SIG-M5 treated with dmso at 0.1 percent for 504 hours (cell line): ENCODE measurements at regions not wholly inside any gene's neighbourhood (a gene's known extent, or its start where the extent isn't known, plus 50 kb on each side); places are given as distances from the start of the nearest gene placed in this dataset.
"Not testable (repeated sequence)": the region's sequence is repeated elsewhere in the genome, so short reads cannot be mapped to it uniquely, and the experiment has no call there.

Experiments used
- DNase-seq: peaks from one replicate; lab custom pipeline; 2025; ENCODE audit not compliant: unreplicated experiment; lab: John Stamatoyannopoulos, UW

DNA sequence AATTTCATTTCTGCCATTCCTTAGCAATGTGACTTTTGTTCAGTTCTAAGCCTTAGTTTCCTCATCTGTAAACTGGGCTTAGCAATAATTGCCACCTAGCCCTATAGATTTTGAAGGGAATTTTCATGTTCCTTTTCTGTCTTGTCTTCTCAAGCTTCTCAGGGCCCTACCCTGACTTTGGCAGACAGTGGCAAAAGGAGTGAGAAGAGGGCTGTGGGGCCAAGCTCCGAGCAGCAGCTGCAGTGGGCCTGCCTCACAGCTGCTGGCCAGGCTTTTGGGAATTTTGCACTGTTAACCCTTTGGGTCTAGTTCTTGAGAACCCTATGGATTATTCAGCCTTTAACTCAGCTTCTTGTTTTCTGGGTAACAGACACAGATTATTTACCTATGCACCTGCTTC, 67.6 kb upstream of the IGSF1 start:
- DNase-seq: no peak

DNA sequence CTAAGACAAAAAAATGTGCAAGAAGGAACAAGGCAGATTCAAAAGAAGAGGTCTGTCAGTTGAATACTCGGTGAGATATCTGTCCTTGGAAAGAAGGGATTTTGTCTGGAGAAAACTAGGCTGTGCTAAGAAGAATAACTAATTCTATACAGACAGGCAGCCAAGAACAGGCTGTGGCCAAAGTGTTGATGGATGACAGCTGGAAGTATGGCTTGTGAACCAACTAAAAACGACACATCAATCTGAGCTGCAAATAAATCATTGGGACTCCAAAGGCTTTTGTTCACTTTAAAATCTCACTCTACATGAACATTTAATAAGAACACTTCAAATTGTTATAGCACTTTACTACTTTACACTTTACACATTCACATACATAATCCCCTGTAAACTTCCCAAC, 70.5 kb upstream of the IGSF1 start:
- no peak for DNase-seq

DNA sequence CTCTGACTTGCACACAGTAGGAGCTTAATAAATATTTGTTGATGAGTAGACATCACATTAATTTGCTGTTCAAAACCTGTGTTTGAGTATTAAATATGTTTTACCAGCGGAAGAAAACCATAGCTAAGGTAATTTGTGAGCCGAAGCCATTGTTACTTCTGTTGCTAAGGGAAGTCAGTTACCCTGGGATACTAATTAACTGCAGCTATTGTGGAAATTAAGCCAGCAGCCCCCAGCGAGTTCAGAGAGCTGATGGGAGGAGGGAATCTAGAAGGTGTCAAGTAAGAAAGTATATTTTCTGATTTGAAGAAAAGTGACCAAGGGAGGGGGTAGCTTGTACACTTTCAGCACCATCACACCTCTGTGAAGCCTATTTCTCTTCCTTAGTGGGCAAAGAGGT, 76.7 kb upstream of the IGSF1 start:
- DNase-seq: no peak

DNA sequence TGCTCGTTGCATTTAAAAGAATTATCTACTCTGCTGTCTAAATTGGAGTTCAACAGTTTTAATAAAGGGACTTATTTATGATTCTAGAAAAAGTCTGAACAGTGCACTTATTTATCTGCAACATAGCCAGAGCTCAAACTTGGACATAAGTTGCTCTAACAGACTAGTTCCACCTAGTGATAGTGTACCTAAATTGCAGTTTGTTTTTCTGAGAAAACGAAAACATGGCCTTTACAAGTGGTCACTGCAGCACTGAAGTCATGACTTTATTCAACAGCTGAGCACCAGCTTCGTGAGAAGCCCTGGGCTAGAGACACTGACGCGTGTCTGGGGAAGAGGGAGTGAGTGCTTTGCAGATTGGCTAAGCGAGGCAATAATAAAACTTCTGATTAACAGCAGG, 77.3 kb upstream of the IGSF1 start:
- DNase-seq: no peak

DNA sequence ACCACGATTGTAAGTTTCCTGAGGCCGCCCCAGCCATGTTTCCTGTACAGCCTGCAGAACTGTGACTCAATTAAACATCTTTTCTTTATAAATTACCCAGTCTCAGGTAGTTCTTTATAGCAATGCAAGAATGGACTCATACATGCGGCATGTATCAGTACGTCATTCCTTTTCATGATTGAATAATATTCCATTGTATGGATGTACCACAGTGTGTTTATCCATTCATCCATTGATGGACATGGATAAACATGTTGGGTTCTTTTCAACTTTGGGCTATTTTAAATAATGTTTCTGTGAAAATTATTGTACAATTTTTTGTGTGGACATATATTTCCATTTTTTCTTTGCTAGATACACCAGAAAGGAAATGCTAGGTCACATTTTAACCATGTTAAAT, 99.2 kb upstream of the IGSF1 start:
- DNase-seq: no peak

DNA sequence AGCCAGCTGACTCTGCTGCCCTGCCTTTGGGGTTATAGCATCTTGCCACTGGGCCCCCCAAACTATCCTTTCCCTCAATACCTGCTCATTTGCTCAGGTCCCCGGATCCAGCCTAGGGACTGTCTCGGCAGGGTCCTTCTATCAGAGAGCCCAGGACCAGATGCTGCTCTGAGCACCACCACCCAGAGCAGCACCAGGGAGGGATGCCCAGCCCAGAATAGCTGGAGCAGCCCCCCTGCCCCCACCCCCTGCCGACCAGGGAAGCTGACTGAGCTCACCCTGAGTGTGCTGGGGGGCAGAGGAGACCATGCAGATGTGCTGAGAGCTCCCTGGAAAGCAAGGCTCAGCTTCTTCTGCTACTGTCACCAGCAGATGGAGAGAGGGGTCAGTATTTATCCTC, 103.6 kb upstream of the IGSF1 start:
- DNase-seq: no peak

DNA sequence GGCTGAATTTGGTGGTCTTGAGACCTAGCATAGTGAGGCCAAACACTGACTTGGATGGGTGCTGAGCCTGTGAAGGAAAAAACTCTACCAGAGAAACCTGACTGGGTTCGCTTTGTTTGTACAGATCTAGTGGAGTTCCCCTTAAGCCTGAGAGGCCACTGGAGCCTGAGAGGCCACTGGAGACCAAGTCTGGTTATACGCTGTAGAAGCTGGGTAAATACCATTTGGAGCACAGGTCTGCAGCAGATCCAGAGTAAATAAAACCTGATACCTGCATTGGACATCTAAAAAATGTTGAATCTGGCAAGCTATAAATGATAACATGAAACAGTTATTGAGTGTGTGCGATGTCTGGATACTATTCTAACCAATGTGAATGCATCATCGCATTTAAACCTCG, 104.3 kb upstream of the IGSF1 start:
- no peak for DNase-seq

DNA sequence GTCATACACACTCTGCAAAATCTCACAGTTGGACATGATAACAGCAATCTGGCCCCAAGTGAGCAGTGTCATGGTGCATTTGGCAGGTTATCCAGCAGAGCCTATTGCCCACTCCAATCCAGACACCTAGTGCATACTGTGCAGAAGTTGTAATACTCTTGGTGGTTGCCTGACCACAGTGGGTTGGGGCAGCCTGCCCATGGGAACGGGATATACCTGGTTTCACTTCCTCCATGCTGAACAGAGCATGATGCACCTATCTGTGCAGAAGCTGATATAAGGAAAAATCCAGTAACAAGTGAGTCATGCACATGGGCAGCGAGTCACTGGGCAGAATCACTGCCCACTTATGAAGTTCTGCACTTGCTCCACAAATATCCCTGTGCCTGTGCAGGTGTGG, 105.3 kb upstream of the IGSF1 start:
- DNase-seq: no peak

DNA sequence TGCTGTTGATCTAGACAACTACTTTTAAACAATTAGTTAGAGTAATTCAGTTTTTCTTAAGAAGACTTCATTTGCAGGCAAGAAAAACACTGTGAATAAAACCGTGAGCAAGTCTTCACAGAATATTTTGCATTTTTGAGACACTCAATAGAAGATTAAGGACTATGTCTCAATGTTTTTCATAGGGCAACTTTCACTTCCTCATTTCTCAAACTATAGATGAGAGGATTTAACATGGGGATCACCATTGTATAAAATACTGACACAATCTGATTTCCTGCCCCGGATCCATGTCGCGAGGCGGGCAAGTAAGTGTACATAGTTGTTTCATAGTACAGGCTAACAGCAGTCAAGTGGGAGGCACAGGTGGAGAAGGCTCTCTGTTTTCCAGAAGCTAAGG, 108.8 kb upstream of the IGSF1 start:
- peak; percentile 8 for DNase-seq

DNA sequence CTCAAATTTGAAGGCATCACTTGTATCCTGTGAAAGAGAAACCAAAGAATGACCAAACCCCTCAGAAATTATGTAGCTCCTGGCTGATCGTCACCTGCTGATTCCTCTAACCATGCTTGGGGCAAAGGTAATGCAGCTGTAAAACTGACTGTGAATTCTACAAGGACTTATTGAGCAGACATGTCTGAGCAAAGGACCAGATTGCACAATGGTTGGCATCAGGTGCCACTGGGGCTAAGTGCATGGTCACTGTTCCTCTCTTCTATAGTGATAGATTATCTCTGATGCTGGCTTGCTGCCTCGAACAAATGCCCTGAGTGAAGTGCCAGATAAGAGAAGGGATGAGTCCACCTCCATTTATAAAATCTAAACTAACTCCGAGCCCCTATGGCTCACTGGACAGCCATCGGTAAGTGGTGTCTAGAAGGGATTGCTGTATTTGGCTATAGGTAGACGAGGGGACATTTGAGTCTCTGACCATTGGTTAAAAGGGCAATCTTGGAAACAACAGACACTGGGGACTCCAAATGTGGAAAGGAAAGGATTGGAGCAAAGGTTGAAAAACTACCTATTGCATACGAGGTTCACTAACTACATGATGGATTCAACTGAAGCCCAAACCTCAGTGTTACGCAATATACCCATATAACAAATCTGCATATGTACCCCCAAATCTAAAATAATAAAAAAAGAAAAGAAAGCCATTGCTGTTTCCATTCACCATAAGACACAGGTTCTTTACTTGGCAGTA, 110.7 kb upstream of the IGSF1 start:
- DNase-seq: no peak

DNA sequence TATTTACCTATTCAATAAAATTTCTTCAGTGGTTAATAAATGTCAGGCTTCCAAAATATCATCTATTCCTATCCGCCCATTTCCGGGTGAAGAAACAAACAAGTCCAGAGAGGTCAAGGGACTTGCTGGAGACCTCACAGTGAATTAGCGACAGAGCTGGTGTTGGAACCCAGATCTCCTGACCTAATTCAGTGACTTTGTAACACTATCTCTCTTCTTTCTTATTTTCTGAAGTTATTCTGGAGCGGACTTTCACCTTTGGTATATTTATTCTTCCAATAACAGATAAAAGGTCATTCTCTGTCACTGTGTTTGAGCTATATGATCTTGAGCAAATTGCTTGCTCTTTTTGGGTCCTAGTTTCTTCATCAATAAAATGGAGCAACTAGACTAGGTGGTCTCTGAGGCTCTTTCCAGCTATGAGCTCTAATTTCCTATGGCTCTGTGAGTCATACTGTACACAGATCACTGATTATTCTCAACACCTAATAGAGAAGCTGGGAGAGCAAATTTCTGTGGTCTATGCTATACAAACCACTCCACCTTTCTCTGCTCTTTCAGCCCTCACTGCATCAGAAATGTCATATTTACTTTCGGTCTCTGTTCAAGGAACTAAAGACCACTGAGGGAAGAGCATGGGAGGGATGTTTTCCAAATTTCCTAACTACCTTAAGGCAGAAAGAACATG, 113.2 kb upstream of the IGSF1 start:
- DNase-seq: no peak

DNA sequence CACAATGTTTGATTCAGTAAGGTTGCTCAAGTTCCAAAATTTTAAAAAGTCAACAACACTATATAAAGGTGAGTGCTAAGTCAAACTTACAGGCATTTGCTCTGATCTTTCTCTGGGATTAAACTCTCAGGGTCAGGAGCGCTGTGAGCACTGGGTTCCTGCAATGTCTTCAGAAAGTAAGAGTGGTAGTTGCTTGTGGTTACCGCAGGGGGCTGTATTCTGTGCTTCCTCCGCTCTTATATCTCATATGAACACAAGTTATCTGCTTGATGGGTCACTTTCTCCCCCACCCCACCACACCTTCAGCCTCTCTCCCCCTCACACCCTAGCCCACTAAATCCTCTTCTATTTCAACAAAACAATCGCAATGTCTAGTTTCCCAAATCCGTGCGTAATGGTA, 116.4 kb upstream of the IGSF1 start:
- DNase-seq: no peak

DNA sequence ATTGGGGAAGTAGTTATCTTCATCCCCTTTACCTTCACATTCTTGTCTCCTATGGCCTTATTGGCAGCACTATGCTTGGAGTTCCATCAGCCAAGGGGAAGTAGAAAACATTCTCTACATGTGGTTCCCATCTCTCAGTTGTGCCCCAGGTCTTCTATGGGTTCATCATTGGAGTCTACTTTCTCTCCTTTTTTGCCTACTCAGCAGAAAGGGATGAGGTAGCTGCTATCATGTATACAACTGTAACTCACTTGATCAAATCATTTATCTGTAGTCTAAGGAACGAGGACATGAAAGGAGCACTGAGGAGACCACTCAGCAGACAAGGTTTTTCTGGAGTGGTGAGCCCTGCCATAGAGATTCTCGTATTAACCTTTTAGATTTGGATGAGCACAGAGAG, 119.0 kb upstream of the OR13H1 start:
- DNase-seq: no peak

DNA sequence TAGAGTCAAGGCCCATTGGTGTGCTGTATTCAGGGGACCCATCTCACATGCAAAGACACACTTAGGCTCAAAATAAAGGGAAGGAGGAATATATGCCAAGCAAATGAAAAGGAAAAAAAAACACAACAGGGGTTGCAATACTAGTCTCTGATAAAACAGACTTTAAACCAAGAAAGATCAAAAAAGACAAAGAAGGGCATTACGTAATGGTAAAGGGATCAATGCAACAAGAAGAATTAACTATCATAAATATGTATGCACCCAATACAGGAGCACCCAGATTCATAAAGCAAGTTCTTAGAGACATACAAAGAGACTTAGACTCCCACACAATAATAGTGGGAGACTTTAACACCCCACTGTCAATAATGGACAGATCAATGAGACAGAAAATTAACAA, 113.4 kb upstream of the OR13H1 start:
- DNase-seq: not testable (repeated sequence)

DNA sequence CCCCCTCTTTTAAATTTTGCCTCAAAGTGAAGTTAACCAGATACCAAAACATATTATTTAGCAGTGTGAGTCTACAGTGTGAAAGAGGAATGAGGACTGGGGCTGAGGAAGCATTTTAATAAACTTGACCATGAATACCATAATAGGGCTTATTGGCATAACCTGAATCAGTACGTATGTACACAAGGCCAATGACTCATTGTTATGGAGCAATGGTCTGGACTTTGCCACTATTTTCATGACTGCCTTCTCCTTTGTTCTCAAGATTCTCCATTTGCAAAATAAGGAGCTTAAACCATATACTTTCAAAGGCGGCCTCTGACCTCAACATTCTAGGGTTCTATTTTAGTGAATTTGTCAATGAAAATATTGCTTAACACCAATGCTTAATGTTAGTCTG, 102.8 kb upstream of the OR13H1 start:
- DNase-seq: no peak

DNA sequence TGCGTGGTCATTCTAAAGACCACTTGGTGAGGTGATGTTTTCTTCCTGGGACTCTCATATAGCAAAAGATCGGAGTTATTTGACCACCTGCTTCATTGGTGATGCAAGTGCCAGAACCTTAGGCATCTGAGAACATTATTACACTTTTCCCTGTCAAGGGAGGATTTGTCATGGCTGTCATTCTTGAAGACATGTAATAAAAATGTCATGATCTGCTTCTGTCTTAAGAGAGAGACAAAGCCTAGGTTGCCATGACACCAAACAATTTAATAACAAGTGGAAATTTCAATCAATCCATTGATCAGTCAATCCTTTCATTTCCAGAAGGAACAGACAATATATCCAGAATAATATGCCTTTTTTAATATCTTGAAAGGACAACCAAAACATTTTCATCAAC, 97.9 kb upstream of the OR13H1 start:
- no peak for DNase-seq

DNA sequence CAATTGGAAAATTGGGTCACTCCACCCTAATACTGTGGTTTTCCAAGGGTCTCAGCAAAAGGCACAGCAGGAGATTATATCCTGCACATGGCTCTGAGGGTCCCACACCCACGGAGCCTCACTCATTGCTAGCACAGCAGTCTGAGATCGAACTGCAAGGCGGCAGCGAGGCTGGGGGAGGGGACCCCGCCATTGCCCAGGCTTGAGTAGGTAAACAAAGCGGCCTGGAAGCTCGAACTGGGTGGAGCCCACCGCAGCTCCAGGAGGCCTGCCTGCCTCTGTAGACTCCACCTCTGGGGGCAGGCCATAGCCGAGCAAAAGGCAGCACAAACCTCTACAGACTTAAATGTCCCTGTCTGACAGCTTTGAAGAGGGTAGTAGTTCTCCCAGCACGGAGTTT, 82.0 kb upstream of the OR13H1 start:
- not testable (repeated sequence) for DNase-seq

DNA sequence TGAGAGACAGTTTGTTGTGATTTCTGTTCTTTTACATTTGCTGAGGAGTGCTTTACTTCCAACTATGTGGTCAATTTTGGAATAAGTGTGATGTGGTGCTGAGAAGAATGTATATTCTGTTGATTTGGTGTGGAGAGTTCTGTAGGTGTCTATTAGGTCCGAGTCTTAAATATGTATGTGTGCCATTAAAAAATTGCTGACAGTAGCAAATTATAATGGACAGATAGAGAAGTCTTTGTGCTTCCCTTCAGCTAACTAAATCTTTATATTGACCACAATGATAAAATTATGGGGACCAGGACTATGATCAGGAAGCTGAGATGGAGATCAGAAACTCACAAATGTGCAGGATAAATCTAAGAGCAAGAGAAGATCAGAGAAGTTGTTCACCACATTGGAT, 70.1 kb upstream of the OR13H1 start:
- DNase-seq: not testable (repeated sequence)

DNA sequence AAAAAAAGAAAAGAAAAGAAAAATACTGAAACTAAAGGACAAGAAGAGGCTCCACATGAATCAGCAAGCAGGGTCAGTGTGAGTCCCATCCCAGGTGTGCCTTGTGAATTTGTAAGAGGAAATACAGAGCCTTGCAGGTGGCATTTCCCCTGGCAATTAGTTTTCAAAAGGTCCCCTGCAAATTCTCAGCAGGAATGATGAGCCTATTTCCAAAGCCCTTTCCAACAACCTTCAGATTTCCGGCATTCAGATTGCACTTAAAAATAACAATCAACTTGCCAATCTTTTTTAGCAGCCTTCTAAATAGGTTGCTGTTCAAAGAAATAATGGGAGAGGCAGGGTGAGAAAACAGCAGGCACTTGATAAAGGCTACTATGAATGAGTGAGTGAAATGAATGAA, 66.4 kb upstream of the OR13H1 start:
- DNase-seq: no peak
